ENCODE measurements at regions not wholly inside any gene's neighbourhood (a gene's known extent, or its start where the extent isn't known, plus 50 kb on each side); places are given as distances from the start of the nearest gene placed in this dataset.

- Mint-ChIP-seq H3K4me3 (ENCODE audit: low read depth) (no peak overlapping the region), H3K27ac (no peak overlapping the region), H3K9me3 (ENCODE audit: low read depth) (peaks cover 8% of the 10 kb centered on the region), H3K27me3 (no peaks in the 10 kb centered on the region), H3K36me3 (ENCODE audit: insufficient read depth) (no peaks in the 10 kb centered on the region), H3K4me1 (ENCODE audit: low read depth) (peaks cover 13% of the 10 kb centered on the region)
- DNase-seq (ENCODE audit: low spot score, unreplicated experiment), result no peak
- TF ChIP-seq CTCF (IDR thresholded peaks at IDR 0.05; ENCODE audit: unreplicated experiment), result no peak
Measured at GRCh38 chr2:146537477-146537876, 1307.4 kb upstream of the ACVR2A start.

GRCh38 chr2:146532509-146533147, 1312.2 kb upstream of the ACVR2A start:
- no peak for TF ChIP-seq CTCF (IDR thresholded peaks at IDR 0.05; ENCODE audit: unreplicated experiment)

GRCh38 chr2:146532009-146532408, 1312.8 kb upstream of the ACVR2A start:
- H3K4me3 Mint-ChIP-seq (ENCODE audit: low read depth), result no peak overlapping the region
- no peak for DNase-seq (ENCODE audit: low spot score, unreplicated experiment)
- H3K4me1 Mint-ChIP-seq (ENCODE audit: low read depth), result no peaks in the 10 kb centered on the region
- no peak overlapping the region for H3K27ac Mint-ChIP-seq
- H3K9me3 Mint-ChIP-seq (ENCODE audit: low read depth), result peaks cover 8% of the 10 kb centered on the region
- TF ChIP-seq CTCF (IDR thresholded peaks at IDR 0.05; ENCODE audit: unreplicated experiment), result no peak
- H3K27me3 Mint-ChIP-seq, result no peaks in the 10 kb centered on the region
- no peaks in the 10 kb centered on the region for H3K36me3 Mint-ChIP-seq (ENCODE audit: insufficient read depth)

More at GRCh38 chr2:146532509-146533147, 1312.2 kb upstream of the ACVR2A start:
- Mint-ChIP-seq H3K27ac (no peak overlapping the region), H3K9me3 (ENCODE audit: low read depth) (peaks cover 8% of the 10 kb centered on the region), H3K27me3 (no peaks in the 10 kb centered on the region), H3K4me1 (ENCODE audit: low read depth) (no peaks in the 10 kb centered on the region), H3K36me3 (ENCODE audit: insufficient read depth) (no peaks in the 10 kb centered on the region), H3K4me3 (ENCODE audit: low read depth) (no peak overlapping the region)
- no peak for DNase-seq (ENCODE audit: low spot score, unreplicated experiment)

- no peak overlapping the region for H3K4me3 Mint-ChIP-seq (ENCODE audit: low read depth)
- no peak for TF ChIP-seq CTCF (IDR thresholded peaks at IDR 0.05; ENCODE audit: unreplicated experiment)
- H3K9me3 Mint-ChIP-seq (ENCODE audit: low read depth), result peaks cover under 1% of the 10 kb centered on the region
- no peak overlapping the region for H3K27ac Mint-ChIP-seq
- H3K36me3 Mint-ChIP-seq (ENCODE audit: insufficient read depth), result no peaks in the 10 kb centered on the region
- no peak for DNase-seq (ENCODE audit: low spot score, unreplicated experiment)
- no peaks in the 10 kb centered on the region for H3K27me3 Mint-ChIP-seq
- no peaks in the 10 kb centered on the region for H3K4me1 Mint-ChIP-seq (ENCODE audit: low read depth)
Measured at GRCh38 chr2:146530886-146531285, 1313.9 kb upstream of the ACVR2A start.

- H3K4me3 Mint-ChIP-seq (ENCODE audit: low read depth), result no peak overlapping the region
- no peaks in the 10 kb centered on the region for H3K27me3 Mint-ChIP-seq
- DNase-seq (ENCODE audit: low spot score, unreplicated experiment), result no peak
- peaks cover 8% of the 10 kb centered on the region for H3K4me1 Mint-ChIP-seq (ENCODE audit: low read depth)
- no peak for TF ChIP-seq CTCF (IDR thresholded peaks at IDR 0.05; ENCODE audit: unreplicated experiment)
- no peak overlapping the region for H3K27ac Mint-ChIP-seq
- H3K36me3 Mint-ChIP-seq (ENCODE audit: insufficient read depth), result no peaks in the 10 kb centered on the region
- H3K9me3 Mint-ChIP-seq (ENCODE audit: low read depth), result no peaks in the 10 kb centered on the region
Measured at GRCh38 chr2:146527166-146527565, 1317.7 kb upstream of the ACVR2A start.

All from progenitor cell of endocrine pancreas (in vitro differentiated cells).